Ammon's horn (tissue), 1 donor: ENCODE measurements at regions not wholly inside any gene's neighbourhood (a gene's known extent, or its start where the extent isn't known, plus 50 kb on each side); places are given as distances from the start of the nearest gene placed in this dataset.
"Not testable (repeated sequence)": the region's sequence is repeated elsewhere in the genome, so short reads cannot be mapped to it uniquely, and the experiment has no call there.

Experiments used
- DNase-seq: peaks from one replicate; pipeline ENCODE4 v3.0.0-alpha.2; 2016; ENCODE audit warnings: low spot score

GRCh38 chr18:34480162-34480700 is 229.9 kb upstream of the DTNA start:
- no peak for DNase-seq

GRCh38 chr18:34482204-34482603 is 227.9 kb upstream of the DTNA start:
- no peak for DNase-seq

- DNase-seq: peak; percentile 36
Measured at GRCh38 chr18:34483198-34483597, 226.9 kb upstream of the DTNA start.

- no peak for DNase-seq
Measured at GRCh38 chr18:34491719-34492118, 218.4 kb upstream of the DTNA start.

- no peak for DNase-seq
Measured at GRCh38 chr18:34492652-34493051, 217.4 kb upstream of the DTNA start.

- DNase-seq: peak; percentile 92
Measured at GRCh38 chr18:34493099-34493544, 217.0 kb upstream of the DTNA start.

- DNase-seq: peak; percentile 34
Measured at GRCh38 chr18:34493566-34494358, 216.3 kb upstream of the DTNA start.

- peak; percentile 58 for DNase-seq
Measured at GRCh38 chr18:34494359-34494696, 215.8 kb upstream of the DTNA start.

- DNase-seq: no peak
Measured at GRCh38 chr18:34495506-34495905, 214.6 kb upstream of the DTNA start.

GRCh38 chr18:34501553-34501952 is 208.5 kb upstream of the DTNA start:
- DNase-seq: no peak

GRCh38 chr18:34506198-34506597 is 203.9 kb upstream of the DTNA start:
- no peak for DNase-seq

GRCh38 chr18:34509163-34509562 is 200.9 kb upstream of the DTNA start:
- no peak for DNase-seq

GRCh38 chr18:34509879-34510586 is 200.1 kb upstream of the DTNA start:
- DNase-seq: no peak

- DNase-seq: no peak
Measured at GRCh38 chr18:34510926-34511325, 199.2 kb upstream of the DTNA start.

- no peak for DNase-seq
Measured at GRCh38 chr18:34511435-34511834, 198.7 kb upstream of the DTNA start.

GRCh38 chr18:34511879-34512278 is 198.2 kb upstream of the DTNA start:
- no peak for DNase-seq

GRCh38 chr18:34514238-34514637 is 195.9 kb upstream of the DTNA start:
- no peak for DNase-seq

GRCh38 chr18:34514957-34515356 is 195.1 kb upstream of the DTNA start:
- DNase-seq: no peak

- DNase-seq: not testable (repeated sequence)
Measured at GRCh38 chr18:34516355-34516754, 193.7 kb upstream of the DTNA start.

GRCh38 chr18:34516996-34517395 is 193.1 kb upstream of the DTNA start:
- not testable (repeated sequence) for DNase-seq

- DNase-seq: no peak
Measured at GRCh38 chr18:34521040-34521439, 189.1 kb upstream of the DTNA start.

- DNase-seq: peak; percentile 67
Measured at GRCh38 chr18:34522603-34523002, 187.5 kb upstream of the DTNA start.

- DNase-seq: no peak
Measured at GRCh38 chr18:34525244-34525643, 184.9 kb upstream of the DTNA start.
